Limb (tissue), 2 donors: ENCODE measurements at regions not wholly inside any gene's neighbourhood (a gene's known extent, or its start where the extent isn't known, plus 50 kb on each side); places are given as distances from the start of the nearest gene placed in this dataset.

Source experiments
- DNase-seq, 2 donors: peaks; one replicate each; pipeline ENCODE4 v3.0.0-alpha.2; 2016; ENCODE audit errors: extremely low spot score in 2 of 2

DNA sequence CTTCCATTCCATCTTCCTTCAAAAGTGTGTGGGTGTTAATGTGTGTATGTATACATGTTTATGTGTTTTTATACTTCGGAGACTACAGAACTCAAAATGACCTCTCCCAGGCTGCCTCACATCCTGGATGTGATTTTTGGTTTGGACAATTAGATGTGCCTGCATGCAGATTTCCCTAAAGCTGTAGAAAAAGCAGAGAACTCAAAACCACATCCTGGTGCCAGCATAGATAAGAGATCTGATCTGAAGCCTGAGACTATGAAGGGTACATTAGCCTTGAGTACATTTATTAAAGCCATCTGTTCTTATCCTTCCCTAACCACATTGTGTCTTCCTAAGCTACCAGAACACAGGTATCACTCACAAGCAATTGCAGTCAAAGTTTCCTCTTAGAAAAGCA, 319.4 kb upstream of the RASGRP1 start:
- no peak for DNase-seq

DNA sequence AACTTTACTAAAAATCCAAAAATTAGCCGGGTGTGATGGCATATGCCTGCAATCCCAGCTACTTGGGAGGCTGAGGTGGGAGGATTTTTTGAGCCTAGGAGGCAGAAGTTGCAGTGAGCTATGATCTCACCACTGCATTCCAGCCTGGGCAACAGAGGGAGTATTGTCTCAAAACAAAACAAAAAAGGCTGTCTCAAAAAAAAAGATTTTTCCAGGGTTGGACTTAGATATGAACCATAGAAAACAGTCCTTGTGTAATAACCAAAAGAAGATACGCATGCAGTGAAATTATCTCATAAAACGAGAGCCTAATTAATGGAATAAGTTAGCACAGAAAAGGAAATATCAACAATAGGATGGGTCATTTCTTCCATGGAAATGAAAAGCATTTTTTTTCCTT, 320.4 kb upstream of the RASGRP1 start:
- DNase-seq = no peak

DNA sequence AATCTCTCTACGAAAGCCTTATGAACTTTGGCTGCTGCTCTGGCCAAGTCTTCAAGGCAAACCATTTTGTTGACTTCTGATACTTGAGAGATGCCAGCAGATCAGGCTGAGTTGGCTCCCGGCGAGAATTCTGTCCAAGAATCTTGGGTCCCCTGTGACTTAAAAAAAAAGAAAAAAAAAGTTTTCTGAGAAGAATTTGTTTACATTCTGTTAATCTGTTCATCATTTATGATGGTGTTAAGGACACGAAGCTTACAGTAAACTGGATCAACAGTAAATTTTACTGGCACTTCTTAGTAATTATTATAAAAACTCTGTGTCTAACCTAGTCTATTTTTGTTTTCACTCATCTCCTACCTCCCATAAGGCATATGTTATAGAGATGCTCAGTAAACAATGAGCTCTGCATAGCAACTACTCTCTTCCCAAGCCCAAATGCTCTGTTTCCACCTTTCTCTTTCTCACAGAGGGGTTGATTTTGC, 320.9 kb upstream of the RASGRP1 start:
- no peak for DNase-seq

DNA sequence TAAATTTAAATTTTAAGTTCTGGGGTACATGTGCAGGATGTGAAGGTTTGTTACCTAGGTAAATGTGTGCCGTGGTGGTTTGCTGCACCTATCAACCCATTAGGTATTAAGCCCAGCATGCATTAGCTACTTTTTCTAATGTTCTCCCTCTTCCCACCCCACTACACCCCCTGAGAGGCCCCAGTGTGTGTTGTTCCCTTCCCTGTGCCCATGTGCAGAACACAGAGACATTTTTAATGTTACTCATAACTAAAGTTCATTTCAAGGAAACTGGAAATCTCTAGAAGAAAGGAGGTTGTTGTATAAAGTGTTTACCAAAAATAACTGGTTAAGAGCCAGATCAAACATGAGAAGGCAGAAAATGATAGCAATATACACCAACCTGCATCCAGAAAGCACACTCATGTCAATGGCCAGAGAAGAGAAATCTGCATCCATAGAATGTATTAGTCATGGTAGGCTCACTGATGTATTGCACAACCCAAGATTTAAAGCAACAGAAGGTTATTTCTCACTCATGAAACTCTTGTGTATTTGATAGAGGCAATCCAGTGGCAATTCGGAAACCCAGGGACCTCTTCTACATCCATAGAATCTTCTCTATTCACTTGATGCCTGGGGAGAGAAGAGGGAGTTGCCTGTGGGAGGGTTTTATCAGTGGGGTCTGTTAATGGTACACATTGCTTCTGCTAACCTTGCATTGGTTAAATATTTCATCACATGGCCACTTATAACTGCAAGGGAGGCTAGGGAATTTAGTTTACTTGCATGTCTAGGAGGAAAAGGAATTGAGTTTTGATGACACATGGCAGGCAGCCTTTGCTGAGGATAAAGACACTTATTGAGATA, 321.9 kb upstream of the RASGRP1 start:
- no peak for DNase-seq

DNA sequence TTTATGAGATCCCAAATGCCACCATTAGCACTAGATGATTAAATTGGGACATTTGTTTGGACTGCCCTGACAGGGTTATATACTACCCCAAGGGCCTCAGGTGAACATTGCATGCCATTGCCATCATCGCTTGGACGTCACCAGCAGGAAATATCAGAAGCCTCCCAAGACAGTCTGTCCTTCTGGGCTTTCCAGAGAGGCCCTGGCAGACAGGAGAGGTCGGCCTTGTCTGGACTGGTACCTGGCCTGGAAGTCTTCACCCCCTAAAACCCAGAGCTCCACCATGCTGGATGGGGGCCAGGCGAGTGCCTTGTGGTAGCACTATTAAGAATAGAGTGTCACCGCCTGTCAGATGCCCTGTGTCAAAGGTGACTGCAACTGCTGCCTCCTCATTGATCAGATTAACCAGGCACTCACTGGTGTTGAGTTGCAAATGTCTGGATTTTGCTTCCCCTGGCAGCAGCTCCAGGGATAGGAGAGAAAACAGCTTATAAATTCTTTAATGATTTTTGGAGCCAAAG, 324.1 kb upstream of the RASGRP1 start:
- DNase-seq = peak in 1 of 2 donors; percentile 49

DNA sequence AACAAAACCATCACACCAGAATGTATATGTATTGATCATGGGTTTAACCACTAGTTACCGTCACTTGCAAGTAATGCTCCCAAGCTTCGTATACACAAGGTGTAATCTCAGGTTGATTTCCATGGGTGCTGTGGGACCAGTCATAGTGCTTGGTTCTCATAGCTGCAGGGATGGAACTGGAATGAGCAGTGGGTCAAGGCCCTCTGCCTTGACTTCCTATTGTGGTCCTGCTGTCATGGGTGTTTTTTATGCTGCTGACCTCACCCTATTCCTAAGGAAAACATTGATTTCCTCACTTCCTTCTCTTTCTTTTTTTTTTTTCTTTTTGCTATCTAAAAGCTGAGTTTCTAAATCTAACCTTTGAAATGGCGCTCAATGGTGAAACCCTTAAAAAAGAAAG, 325.6 kb upstream of the RASGRP1 start:
- no peak for DNase-seq

DNA sequence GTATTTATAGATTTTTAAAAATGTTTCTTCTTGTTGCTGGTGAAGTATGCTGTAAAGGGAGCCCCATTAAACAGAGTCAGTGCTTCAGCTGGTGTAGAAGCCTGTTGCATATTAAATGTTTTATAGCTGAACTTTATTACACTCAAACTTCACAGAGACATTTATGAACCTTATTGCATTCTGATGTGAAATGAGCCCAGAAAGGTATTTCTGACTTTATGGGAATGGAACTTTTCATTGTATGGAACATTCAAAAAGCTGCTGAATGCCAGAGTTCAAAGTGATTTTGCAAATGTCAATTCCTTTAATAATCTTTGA, 329.3 kb upstream of the RASGRP1 start:
- DNase-seq = peak in 1 of 2 donors; percentile 54

DNA sequence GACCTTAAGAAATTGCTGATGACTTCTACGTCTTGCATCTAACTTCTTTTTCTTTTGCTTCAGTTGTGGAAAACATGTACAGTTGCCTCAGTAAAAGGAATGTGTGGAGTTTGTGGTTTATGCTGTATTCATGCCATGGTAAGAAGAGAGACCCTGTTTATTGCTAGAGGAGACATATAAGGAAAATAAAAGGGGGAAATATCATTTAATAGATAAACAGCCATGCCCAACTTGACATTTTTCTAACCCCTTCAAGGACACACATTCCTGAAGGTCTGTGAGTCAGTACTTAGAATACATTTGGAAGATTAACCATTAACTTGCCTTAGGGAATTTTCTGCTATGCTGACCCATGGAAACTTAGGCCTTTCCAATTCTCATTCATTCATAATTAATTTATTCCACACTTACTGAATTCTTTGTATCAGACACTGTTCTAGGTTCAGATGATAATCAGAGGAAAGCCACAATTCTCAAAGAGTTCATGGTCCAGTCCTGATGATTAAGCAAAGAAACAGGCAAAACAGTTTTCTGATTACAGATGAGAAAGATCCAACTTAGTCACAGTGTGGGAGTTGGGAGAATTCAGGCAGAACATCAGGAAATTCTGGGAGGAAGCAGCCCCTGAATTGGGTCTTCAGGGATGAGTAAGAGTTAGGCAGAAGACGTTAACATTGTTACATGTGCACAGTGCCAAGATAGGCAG, 329.8 kb upstream of the RASGRP1 start:
- no peak for DNase-seq

DNA sequence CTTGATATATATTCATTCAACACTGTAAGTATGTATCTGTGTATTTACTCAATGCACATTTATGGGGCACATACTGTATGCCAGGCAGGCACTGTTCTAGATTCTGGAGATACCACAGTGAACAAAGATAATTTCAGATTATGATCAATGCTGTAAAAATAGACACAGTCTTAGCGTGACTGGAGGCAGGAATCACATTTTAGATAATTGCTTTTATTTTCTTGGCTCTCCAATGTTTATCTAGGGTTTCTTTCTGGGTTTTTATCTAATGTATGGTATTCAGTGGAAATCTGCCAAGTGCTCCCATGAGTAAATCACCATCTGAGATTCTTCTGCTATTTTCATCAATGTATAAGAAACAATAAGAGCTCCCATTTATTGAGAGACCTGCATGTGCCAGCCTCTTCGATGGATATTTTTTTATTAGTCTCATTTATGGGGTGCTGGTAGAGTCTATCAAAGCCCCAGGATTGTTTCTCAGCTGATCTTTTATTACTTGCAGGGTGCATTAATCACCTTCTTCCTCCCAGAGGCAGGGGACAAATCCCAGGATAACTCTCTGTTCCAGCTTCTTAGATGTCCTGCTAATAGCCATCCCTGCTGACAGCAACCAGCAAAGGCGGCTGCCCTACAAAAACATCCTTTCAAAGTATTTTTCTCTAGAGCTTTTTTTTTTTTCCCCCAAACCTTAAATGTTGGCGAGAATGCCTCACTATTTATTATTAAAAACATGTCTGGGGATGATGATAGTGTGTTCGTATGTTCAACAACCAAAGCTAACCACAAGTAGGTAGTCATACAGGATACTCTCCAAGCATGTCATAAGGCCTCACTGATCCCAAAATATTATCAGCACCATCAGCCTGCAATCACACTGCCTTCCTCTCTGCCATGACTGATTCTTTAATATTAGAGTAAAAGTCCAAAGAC, 331.0 kb upstream of the RASGRP1 start:
- no peak for DNase-seq

DNA sequence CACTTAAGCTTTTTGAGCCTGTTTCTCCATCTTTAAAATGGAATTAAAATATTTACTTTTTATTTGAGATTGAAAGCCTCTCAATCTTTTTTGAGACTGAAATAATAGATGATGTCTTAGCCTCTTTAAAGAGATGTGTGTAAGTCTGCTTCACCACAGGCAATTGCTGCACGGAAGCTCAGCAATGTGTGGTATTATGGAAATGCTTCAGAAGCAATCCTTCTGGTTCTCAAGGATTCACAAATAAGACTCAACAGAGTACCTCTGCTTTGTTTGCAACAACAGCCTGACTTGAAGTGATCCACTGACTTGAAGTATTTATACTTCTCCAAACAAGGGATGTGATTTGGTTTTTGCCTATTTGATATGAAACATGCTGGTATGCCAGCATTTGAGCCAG, 332.0 kb upstream of the RASGRP1 start:
- DNase-seq = no peak

DNA sequence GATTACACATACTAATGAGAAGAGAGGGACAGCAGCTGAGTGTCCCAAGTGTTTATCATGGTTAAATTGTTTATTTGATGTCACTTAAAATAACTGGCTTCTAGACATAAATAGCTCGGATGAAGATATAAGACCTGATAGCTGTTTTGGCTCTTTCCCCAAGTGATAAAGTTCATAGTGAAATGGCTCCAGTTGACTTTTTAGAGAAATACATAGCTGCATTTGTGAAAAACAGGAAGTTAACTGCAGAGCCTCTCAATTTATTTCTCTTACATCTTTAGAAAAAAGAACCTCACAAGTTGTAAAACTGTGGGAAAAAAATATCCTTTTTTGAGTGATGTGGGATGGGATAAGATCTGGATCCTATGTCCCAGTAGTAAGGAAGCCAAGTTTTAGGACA, 332.9 kb upstream of the RASGRP1 start:
- no peak for DNase-seq

DNA sequence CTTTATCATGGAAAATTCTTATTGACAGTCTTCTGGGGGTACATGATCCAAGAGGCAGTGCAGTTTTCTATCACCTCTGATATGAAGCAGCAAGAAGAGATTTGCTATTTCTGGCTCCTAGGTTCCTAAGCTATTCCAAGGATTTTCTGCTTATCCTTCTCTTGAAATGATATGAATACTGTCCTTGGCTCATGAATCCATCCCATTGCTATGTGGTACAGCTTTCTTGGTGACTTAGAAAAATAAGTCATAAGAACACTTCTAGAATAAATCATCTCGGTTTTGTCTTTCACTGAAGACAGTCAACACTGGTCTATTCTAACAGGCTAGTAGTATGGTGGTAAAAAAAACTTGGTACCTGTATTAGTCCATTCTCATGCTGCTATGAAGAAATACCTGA, 333.6 kb upstream of the RASGRP1 start:
- no peak for DNase-seq

DNA sequence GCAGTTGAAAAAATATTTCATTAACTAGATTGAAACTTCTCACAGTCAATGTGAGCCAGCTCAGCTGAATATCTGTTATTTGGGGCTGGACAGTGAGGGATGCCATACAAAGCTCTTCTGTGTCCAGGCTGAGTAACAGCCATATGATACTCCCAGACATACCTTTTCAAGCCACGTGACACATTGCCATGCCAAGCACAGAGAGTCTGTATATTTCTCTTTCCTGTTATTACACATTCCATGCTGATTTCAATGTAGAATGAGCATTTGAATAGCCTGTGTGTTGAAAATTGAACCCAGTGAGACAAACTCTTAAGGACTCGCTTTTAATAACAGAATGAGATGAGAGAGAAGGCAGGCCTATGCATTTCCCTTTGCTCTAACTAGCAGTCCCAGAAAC, 334.7 kb upstream of the RASGRP1 start:
- no peak for DNase-seq

DNA sequence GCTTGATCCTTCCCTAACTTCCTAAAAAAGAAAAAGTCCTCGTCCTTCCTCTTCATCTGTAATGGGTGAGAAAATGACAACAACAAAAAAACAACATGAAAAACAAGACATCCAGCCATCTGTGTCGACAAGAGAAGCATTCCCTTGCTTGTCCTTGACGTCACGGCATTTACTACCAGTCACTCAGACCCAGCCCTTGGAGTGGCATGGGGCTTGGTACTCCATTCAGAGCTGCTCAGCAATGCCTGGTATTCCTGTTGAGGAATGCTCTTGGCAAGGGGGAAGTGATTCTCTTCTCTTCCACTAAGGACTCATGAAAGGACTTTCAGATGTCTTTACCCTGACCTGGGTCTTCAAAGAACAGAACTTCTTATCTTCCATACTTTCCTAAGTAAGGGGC, 339.7 kb upstream of the RASGRP1 start:
- no peak for DNase-seq

DNA sequence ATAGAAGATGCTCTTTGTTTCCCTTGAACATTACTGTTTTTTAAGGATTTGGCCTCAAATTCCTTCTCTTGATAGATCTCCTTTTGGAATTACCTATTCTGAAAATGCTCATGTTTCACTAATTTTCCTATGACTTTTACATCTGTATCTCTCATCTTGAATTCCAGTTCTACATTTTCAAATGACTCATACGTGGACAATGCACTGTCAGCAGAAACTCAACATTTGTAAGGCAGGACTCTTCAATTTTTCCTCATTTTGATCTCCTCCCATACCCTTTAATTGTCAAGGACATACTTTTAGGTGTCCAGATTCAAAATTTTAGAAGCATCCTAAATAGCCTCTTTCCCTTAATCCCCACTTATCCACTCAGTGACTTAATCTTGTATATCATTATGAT, 341.0 kb upstream of the RASGRP1 start:
- DNase-seq = no peak

DNA sequence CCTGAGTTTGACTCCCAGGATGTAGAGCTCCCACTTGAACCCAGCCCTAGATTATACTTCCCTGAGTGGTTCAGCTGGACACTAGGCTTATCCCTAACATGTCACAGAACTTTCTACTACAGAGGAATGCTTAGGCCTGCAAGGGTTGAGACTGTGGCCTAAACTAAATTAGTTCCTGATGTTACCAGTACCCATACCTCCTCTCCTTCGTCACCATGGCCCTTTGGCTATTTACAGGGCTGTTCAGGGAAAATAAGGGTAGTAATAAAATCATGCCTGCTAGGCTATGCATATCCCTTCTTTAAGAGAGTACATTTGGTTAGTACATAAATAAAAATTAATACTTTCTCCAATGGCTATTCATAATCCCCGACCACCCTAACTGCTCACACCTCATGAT, 356.4 kb upstream of the RASGRP1 start:
- no peak for DNase-seq

DNA sequence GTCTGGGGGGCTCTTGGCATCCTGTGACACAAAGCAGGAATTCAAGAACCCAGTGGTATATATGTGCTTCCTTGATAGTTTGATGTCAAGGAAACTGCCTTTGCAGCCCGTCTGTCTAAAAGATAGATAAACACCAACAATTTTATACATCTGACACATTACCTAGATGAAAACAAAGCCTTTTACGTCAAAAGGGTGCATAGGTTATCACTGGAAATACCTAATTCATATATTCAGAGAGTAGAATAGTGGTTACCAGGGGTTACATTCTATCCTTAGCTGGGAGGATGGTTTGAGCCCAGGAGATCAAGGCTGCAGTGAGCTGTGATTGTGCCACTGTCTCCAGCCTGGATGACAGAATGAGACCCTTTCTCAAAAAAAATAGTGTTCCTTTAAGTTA, 356.9 kb upstream of the RASGRP1 start:
- DNase-seq = no peak

DNA sequence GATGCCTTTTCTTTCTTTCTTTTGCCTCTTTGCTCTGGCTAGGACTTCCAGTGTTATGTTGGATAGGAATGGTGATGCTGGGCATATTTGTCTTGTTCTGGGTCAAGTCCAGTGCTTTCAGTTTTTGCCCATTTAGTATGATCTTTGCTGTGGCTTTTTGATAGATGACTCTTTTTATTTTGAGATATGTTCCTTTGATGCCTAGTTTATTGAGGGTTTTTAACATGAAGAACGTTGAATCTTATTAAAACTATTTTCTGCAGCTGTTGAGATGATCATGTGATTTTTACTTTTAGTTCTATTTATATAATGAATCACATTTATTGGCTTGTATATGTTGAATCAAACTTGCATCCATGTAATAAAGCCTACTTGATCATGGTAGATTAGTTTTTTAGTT, 363.8 kb upstream of the RASGRP1 start:
- DNase-seq = no peak

DNA sequence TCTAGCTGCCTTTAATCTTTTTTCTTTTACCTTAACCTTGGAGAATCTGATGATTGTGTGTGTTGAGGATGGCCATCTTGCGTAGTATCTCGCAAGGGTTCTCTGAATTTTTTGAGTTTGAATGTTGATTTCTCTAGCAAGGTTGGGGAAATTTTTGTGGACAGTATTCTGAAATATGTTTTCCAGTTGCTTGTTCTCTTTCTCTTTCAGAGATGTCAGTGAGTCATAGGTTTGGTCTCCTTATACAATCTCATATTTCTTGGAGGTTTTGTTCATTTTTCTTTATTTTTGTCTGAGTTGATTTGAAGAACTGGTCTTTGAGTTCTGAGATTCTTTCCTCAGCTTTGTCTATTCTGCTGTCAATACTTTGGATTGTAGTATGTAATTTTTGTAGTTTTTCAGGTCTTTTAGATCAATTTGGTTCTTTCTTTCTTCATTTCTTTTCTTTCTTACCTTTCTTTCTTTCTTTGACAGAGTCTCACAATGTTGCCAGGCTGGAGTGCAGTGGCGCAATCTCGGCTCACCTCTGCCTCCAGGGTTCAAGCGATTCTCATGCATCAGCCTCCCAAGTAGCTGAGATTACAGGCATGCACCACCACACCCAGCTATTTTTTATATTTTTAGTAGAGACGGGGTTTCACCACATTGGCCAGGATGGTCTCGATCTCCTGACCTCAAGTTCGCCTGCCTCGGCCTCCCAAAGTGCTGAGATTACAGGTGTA, 366.4 kb upstream of the RASGRP1 start:
- no peak for DNase-seq

DNA sequence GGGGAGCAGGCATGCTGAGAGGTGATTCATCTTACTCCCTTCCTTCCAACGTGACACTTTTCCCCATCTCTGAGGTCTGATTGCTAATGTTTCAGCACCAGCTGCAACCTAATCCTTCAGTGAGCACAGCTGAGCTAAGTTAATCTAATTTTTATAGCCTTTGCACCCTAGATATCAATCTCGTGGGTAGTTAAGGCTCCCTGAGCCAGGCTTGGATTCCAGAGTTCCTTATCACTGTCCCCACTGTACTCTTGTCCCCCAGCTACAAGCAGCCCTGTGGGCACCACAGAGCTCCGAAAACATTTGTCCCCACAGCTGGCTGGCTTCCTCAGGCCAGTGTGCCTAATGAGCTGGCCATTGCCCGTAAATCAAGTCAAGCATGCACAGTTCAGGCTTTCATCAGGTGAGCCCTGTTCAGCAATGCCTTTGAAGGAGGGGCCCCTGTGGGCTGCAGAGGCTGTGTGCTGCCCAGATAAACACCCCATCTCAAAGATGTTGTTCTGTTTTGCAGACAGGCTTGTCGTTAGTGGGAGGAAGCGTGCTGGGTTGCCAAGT, 376.9 kb upstream of the RASGRP1 start:
- peak; percentile 10 to 44 for DNase-seq

DNA sequence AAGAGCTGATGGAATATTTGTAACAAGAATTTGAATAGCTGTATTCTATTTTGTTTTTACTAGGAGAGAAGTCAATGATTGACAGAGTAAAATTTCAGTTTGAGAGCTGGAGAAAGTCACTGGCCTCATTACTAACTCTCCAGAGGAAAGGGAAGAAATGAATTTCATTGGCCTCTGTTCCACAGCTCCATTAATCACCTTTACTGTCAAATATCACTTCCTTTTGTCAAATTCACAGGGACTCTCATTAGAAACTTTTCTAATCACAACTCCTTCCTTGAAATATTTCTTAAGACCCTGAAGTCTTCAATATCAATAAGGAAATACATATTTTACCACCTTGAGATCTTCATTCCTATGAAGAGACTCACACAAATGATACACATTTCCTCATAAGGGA, 379.9 kb upstream of the RASGRP1 start:
- no peak for DNase-seq
